ENCODE measurements at regions not wholly inside any gene's neighbourhood (a gene's known extent, or its start where the extent isn't known, plus 50 kb on each side); places are given as distances from the start of the nearest gene placed in this dataset.

GRCh38 chr10:4526311-4526731, 299.7 kb upstream of the AKR1E2 start:
- Histone ChIP-seq H3K9me2 (replicated peaks; ENCODE audit: control insufficient read depth, low read length) (no peaks in the 10 kb centered on the region), H3K4me3 (ENCODE audit: low read length) (no peak overlapping the region), H3K27ac (ENCODE audit: low read depth, low read length) (no peak overlapping the region), H3K27me3 (ENCODE audit: control insufficient read depth, low read length) (no peaks in the 10 kb centered on the region), H3K79me2 (ENCODE audit: control insufficient read depth, low read length) (no peaks in the 10 kb centered on the region), H3F3A (ENCODE audit: control insufficient read depth, insufficient read depth) (no peaks in the 10 kb centered on the region), H3K36me3 (ENCODE audit: control insufficient read depth, low read length) (no peaks in the 10 kb centered on the region), H4K20me1 (ENCODE audit: control insufficient read depth, insufficient read depth, low read depth, low read length) (no peaks in the 10 kb centered on the region), H3K9me3 (ENCODE audit: control insufficient read depth, insufficient read depth, low read length) (no peaks in the 10 kb centered on the region), H3K4me1 (ENCODE audit: control insufficient read depth, low read length) (no peaks in the 10 kb centered on the region), H3K4me2 (ENCODE audit: low read length) (no peak overlapping the region)
- TF ChIP-seq CTCF (IDR thresholded peaks at IDR 0.05; ENCODE audit: low read depth, low read length, poor library complexity, severe bottlenecking) (no peak), EZH2phosphoT487 (IDR thresholded peaks at IDR 0.05; ENCODE audit: borderline replicate concordance, low read length) (no peak)

- Histone ChIP-seq H4K20me1 (ENCODE audit: control insufficient read depth, insufficient read depth, low read depth, low read length) (no peaks in the 10 kb centered on the region), H3K4me2 (ENCODE audit: low read length) (no peak overlapping the region), H3F3A (ENCODE audit: control insufficient read depth, insufficient read depth) (no peaks in the 10 kb centered on the region), H3K9me2 (replicated peaks; ENCODE audit: control insufficient read depth, low read length) (no peaks in the 10 kb centered on the region), H3K4me1 (ENCODE audit: control insufficient read depth, low read length) (no peaks in the 10 kb centered on the region), H3K4me3 (ENCODE audit: low read length) (no peak overlapping the region), H3K9me3 (ENCODE audit: control insufficient read depth, insufficient read depth, low read length) (no peaks in the 10 kb centered on the region), H3K27me3 (ENCODE audit: control insufficient read depth, low read length) (no peaks in the 10 kb centered on the region), H3K27ac (ENCODE audit: low read depth, low read length) (no peak overlapping the region), H3K36me3 (ENCODE audit: control insufficient read depth, low read length) (no peaks in the 10 kb centered on the region), H3K79me2 (ENCODE audit: control insufficient read depth, low read length) (no peaks in the 10 kb centered on the region)
- TF ChIP-seq EZH2phosphoT487 (IDR thresholded peaks at IDR 0.05; ENCODE audit: borderline replicate concordance, low read length) (no peak), CTCF (IDR thresholded peaks at IDR 0.05; ENCODE audit: low read depth, low read length, poor library complexity, severe bottlenecking) (no peak)
Measured at GRCh38 chr10:4525103-4525502, 300.9 kb upstream of the AKR1E2 start.

- Histone ChIP-seq H3K4me2 (ENCODE audit: low read length) (no peak overlapping the region), H3K27ac (ENCODE audit: low read depth, low read length) (no peak overlapping the region), H4K20me1 (ENCODE audit: control insufficient read depth, insufficient read depth, low read depth, low read length) (no peaks in the 10 kb centered on the region), H3K27me3 (ENCODE audit: control insufficient read depth, low read length) (no peaks in the 10 kb centered on the region), H3K4me3 (ENCODE audit: low read length) (no peak overlapping the region), H3K79me2 (ENCODE audit: control insufficient read depth, low read length) (no peaks in the 10 kb centered on the region), H3K9me2 (replicated peaks; ENCODE audit: control insufficient read depth, low read length) (no peaks in the 10 kb centered on the region), H3K9me3 (ENCODE audit: control insufficient read depth, insufficient read depth, low read length) (no peaks in the 10 kb centered on the region), H3K4me1 (ENCODE audit: control insufficient read depth, low read length) (no peaks in the 10 kb centered on the region), H3F3A (ENCODE audit: control insufficient read depth, insufficient read depth) (no peaks in the 10 kb centered on the region), H3K36me3 (ENCODE audit: control insufficient read depth, low read length) (no peaks in the 10 kb centered on the region)
- TF ChIP-seq CTCF (IDR thresholded peaks at IDR 0.05; ENCODE audit: low read depth, low read length, poor library complexity, severe bottlenecking) (no peak), EZH2phosphoT487 (IDR thresholded peaks at IDR 0.05; ENCODE audit: borderline replicate concordance, low read length) (no peak)
Measured at GRCh38 chr10:4522296-4523000, 303.6 kb upstream of the AKR1E2 start.
